AG09319 (cell line): ENCODE measurements at regions not wholly inside any gene's neighbourhood (a gene's known extent, or its start where the extent isn't known, plus 50 kb on each side); places are given as distances from the start of the nearest gene placed in this dataset.
"Not testable (repeated sequence)": the region's sequence is repeated elsewhere in the genome, so short reads cannot be mapped to it uniquely, and the experiment has no call there.

Experiments used
- DNase-seq: peaks from one replicate; pipeline ENCODE4 v3.0.0-alpha.2; 2010; ENCODE audit warnings: low read depth; ENCODE audit errors: extremely low read depth
- CTCF ChIP-seq: IDR thresholded peaks from 2 replicates; pipeline ENCODE4 v1.5.1; 2011; ENCODE audit warnings: low read depth, mild to moderate bottlenecking, inconsistent platforms, low read length, moderate library complexity

GRCh38 chr3:35291471-35292236 lies 347.7 kb upstream of the ARPP21 start:
- DNase-seq = no peak
- TF ChIP-seq CTCF = no peak

- DNase-seq = no peak
- no peak for TF ChIP-seq CTCF
Measured at GRCh38 chr3:35292568-35292967, 346.8 kb upstream of the ARPP21 start.

- TF ChIP-seq CTCF = no peak
- DNase-seq = no peak
Measured at GRCh38 chr3:35295906-35296305, 343.4 kb upstream of the ARPP21 start.

GRCh38 chr3:35296533-35296932 lies 342.8 kb upstream of the ARPP21 start:
- TF ChIP-seq CTCF = no peak
- DNase-seq = no peak

GRCh38 chr3:35296944-35297343 lies 342.4 kb upstream of the ARPP21 start:
- DNase-seq = not testable (repeated sequence)

- TF ChIP-seq CTCF = no peak
- DNase-seq = no peak
Measured at GRCh38 chr3:35305406-35305805, 333.9 kb upstream of the ARPP21 start.

- DNase-seq = no peak
- no peak for TF ChIP-seq CTCF
Measured at GRCh38 chr3:35307296-35307695, 332.0 kb upstream of the ARPP21 start.

- not testable (repeated sequence) for DNase-seq
Measured at GRCh38 chr3:35316841-35317240, 322.5 kb upstream of the ARPP21 start.
